ENCODE measurements at regions not wholly inside any gene's neighbourhood (a gene's known extent, or its start where the extent isn't known, plus 50 kb on each side); places are given as distances from the start of the nearest gene placed in this dataset.

DNA sequence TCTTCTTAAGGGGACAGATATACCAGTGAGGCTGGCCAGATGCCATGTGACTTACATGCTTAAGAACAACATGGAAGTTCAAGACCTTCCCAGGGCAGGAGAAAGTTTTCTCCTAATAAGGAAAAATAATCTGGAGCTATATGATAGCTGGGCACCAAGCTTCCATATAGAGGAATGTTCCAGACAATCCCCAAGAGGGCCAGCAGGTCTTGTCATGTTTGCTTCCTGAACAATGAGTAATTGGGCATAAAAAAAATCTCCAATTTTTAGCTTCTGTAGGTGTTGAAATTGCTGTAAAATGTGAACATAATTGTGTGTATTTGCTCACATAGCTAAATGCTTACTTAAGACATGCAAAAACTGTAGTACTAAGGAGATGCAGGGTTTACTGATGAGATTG is 809.5 kb upstream of the PIK3C3 start:
- no peak for DNase-seq
- no peak overlapping the region for H3K4me3 Mint-ChIP-seq (ENCODE audit: unreplicated experiment)
- no peaks in the 10 kb centered on the region for H3K4me1 Mint-ChIP-seq (ENCODE audit: low read depth, unreplicated experiment)
- intact Hi-C loops (cut with micrococcal nuclease; ENCODE audit: unreplicated experiment): no loop called here
- H3K27me3 ChIP-seq (replicated peaks; ENCODE audit: control insufficient read depth, insufficient read depth, low read length): no peaks in the 10 kb centered on the region
- ChIA-PET POLR2A (no interaction called here), CTCF (no interaction called here)
- TF ChIP-seq, protein P1, sequence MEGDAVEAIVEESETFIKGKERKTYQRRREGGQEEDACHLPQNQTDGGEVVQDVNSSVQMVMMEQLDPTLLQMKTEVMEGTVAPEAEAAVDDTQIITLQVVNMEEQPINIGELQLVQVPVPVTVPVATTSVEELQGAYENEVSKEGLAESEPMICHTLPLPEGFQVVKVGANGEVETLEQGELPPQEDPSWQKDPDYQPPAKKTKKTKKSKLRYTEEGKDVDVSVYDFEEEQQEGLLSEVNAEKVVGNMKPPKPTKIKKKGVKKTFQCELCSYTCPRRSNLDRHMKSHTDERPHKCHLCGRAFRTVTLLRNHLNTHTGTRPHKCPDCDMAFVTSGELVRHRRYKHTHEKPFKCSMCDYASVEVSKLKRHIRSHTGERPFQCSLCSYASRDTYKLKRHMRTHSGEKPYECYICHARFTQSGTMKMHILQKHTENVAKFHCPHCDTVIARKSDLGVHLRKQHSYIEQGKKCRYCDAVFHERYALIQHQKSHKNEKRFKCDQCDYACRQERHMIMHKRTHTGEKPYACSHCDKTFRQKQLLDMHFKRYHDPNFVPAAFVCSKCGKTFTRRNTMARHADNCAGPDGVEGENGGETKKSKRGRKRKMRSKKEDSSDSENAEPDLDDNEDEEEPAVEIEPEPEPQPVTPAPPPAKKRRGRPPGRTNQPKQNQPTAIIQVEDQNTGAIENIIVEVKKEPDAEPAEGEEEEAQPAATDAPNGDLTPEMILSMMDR (IDR thresholded peaks at IDR 0.05; ENCODE audit: insufficient read depth in 1 of 2, low read depth in 1 of 2, low read length in 1 of 2, severe bottlenecking in 1 of 2, unreplicated experiment in 1 of 2): no peak
- no peak overlapping the region for H3K27ac Mint-ChIP-seq (ENCODE audit: unreplicated experiment)
- H3K27me3 Mint-ChIP-seq (ENCODE audit: insufficient read depth, unreplicated experiment): peaks cover 6% of the 10 kb centered on the region
- no TSS peak for BruUV-seq (replicated peaks)
- no peaks in the 10 kb centered on the region for H3K9me3 Mint-ChIP-seq (ENCODE audit: unreplicated experiment)
- no peak overlapping the region for H3K4me3 ChIP-seq (ENCODE audit: low read depth, low read length)
- no peaks in the 10 kb centered on the region for H3K4me1 ChIP-seq
- no peaks in the 10 kb centered on the region for H3K36me3 ChIP-seq (ENCODE audit: control insufficient read depth, insufficient read depth, low read length)
- no peaks in the 10 kb centered on the region for H3K36me3 Mint-ChIP-seq (ENCODE audit: insufficient read depth, unreplicated experiment)
- H3K9me3 ChIP-seq: no peaks in the 10 kb centered on the region

DNA sequence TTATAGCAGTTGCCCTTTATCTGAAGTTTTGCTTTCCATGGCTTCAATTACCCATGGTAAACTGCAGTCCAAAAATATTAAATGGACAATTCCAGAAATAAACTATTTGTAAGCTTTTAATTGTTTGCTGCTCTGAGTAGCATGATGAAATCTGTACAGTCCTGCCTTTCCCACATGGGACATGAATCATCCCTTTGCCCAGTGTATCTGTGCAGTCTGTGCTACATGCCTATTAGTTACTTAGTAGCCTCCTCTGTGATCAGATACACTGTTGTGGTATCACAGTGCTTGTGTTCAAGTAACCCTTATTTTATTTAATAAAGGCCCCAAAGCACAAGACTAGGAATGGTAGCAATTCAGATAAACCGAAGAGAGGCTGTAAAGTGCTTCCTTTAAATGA is 810.6 kb upstream of the PIK3C3 start:
- H3K36me3 Mint-ChIP-seq (ENCODE audit: insufficient read depth, unreplicated experiment): no peaks in the 10 kb centered on the region
- H3K4me1 ChIP-seq: no peaks in the 10 kb centered on the region
- CTCF ChIA-PET: no interaction called here
- TF ChIP-seq, protein P1 (IDR thresholded peaks at IDR 0.05; ENCODE audit: insufficient read depth in 1 of 2, low read depth in 1 of 2, low read length in 1 of 2, severe bottlenecking in 1 of 2, unreplicated experiment in 1 of 2): no peak
- POLR2A ChIA-PET: no interaction called here
- H3K4me3 Mint-ChIP-seq (ENCODE audit: unreplicated experiment): no peak overlapping the region
- no peak for DNase-seq
- peaks cover 6% of the 10 kb centered on the region for H3K27me3 Mint-ChIP-seq (ENCODE audit: insufficient read depth, unreplicated experiment)
- H3K27ac Mint-ChIP-seq (ENCODE audit: unreplicated experiment): no peak overlapping the region
- H3K27me3 ChIP-seq (replicated peaks; ENCODE audit: control insufficient read depth, insufficient read depth, low read length): no peaks in the 10 kb centered on the region
- H3K9me3 ChIP-seq: no peaks in the 10 kb centered on the region
- H3K36me3 ChIP-seq (ENCODE audit: control insufficient read depth, insufficient read depth, low read length): no peaks in the 10 kb centered on the region
- H3K9me3 Mint-ChIP-seq (ENCODE audit: unreplicated experiment): no peaks in the 10 kb centered on the region
- BruUV-seq (replicated peaks): no TSS peak
- no peak overlapping the region for H3K4me3 ChIP-seq (ENCODE audit: low read depth, low read length)
- intact Hi-C loops (cut with micrococcal nuclease; ENCODE audit: unreplicated experiment): no loop called here
- no peaks in the 10 kb centered on the region for H3K4me1 Mint-ChIP-seq (ENCODE audit: low read depth, unreplicated experiment)

DNA sequence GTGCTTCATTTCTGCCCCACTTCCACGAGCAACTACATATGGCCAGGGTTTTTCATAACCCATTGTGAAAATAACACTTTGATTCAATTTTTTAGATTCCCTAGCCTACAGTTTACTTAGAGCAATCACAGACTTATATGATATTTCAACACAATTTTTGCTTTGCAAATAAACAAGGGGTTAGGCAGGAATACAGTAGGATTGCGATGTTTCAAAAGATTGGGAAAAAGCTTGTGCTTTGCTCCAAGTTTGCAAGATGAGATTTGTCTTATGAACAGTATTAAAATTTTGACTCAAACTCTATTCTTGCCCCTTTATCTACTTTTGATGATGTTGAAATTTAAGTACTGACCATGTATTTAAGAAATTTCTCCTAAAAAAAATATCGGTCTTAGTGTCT is 814.5 kb upstream of the PIK3C3 start:
- no peak overlapping the region for H3K27ac Mint-ChIP-seq (ENCODE audit: unreplicated experiment)
- ChIA-PET POLR2A (no interaction called here), CTCF (no interaction called here)
- no peaks in the 10 kb centered on the region for H3K4me1 Mint-ChIP-seq (ENCODE audit: low read depth, unreplicated experiment)
- BruUV-seq (replicated peaks): no TSS peak
- H3K4me3 Mint-ChIP-seq (ENCODE audit: unreplicated experiment): no peak overlapping the region
- H3K9me3 Mint-ChIP-seq (ENCODE audit: unreplicated experiment): no peaks in the 10 kb centered on the region
- H3K36me3 ChIP-seq (ENCODE audit: control insufficient read depth, insufficient read depth, low read length): no peaks in the 10 kb centered on the region
- intact Hi-C loops (cut with micrococcal nuclease; ENCODE audit: unreplicated experiment): no loop called here
- no peaks in the 10 kb centered on the region for H3K36me3 Mint-ChIP-seq (ENCODE audit: insufficient read depth, unreplicated experiment)
- no peak overlapping the region for H3K4me3 ChIP-seq (ENCODE audit: low read depth, low read length)
- no peaks in the 10 kb centered on the region for H3K9me3 ChIP-seq
- H3K4me1 ChIP-seq: no peaks in the 10 kb centered on the region
- H3K27me3 ChIP-seq (replicated peaks; ENCODE audit: control insufficient read depth, insufficient read depth, low read length): no peaks in the 10 kb centered on the region
- TF ChIP-seq, protein P1 (IDR thresholded peaks at IDR 0.05; ENCODE audit: insufficient read depth in 1 of 2, low read depth in 1 of 2, low read length in 1 of 2, severe bottlenecking in 1 of 2, unreplicated experiment in 1 of 2): no peak
- no peak for DNase-seq
- H3K27me3 Mint-ChIP-seq (ENCODE audit: insufficient read depth, unreplicated experiment): peaks cover 6% of the 10 kb centered on the region

All from Caco-2 (cell line).